ENCODE measurements at regions not wholly inside any gene's neighbourhood (a gene's known extent, or its start where the extent isn't known, plus 50 kb on each side); places are given as distances from the start of the nearest gene placed in this dataset.
"Not testable (repeated sequence)": the region's sequence is repeated elsewhere in the genome, so short reads cannot be mapped to it uniquely, and the experiment has no call there.

DNA sequence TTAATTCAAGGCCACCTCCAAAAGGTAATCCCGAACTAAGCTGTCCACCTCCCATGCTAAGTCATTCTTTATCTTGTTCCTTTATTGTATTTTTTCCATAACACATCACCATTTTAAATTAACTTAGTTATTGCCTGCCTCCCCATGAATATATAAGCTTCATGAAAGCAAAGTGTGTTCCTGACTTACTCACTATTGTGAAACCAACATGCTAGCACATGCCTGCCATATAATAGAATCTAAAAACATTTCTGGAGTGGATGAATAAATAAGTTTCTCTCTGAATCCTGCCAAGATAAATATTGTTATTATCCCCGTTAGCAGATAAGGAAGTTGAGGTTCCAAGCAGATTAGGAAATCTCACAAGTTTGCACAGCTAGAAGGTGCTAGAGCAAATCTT is 98.7 kb upstream of the RRN3 start:
- TF ChIP-seq, protein P1, sequence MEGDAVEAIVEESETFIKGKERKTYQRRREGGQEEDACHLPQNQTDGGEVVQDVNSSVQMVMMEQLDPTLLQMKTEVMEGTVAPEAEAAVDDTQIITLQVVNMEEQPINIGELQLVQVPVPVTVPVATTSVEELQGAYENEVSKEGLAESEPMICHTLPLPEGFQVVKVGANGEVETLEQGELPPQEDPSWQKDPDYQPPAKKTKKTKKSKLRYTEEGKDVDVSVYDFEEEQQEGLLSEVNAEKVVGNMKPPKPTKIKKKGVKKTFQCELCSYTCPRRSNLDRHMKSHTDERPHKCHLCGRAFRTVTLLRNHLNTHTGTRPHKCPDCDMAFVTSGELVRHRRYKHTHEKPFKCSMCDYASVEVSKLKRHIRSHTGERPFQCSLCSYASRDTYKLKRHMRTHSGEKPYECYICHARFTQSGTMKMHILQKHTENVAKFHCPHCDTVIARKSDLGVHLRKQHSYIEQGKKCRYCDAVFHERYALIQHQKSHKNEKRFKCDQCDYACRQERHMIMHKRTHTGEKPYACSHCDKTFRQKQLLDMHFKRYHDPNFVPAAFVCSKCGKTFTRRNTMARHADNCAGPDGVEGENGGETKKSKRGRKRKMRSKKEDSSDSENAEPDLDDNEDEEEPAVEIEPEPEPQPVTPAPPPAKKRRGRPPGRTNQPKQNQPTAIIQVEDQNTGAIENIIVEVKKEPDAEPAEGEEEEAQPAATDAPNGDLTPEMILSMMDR (IDR thresholded peaks at IDR 0.05; ENCODE audit: poor library complexity, severe bottlenecking): not testable (repeated sequence)
- not testable (repeated sequence) for TF ChIP-seq POLR2AphosphoS5 (IDR thresholded peaks at IDR 0.05); SMC3 (conservative IDR thresholded peaks at IDR 0.05; ENCODE audit: poor library complexity); TAF1 (IDR thresholded peaks at IDR 0.05; ENCODE audit: low read depth)
- TF ChIP-seq, protein P2, sequence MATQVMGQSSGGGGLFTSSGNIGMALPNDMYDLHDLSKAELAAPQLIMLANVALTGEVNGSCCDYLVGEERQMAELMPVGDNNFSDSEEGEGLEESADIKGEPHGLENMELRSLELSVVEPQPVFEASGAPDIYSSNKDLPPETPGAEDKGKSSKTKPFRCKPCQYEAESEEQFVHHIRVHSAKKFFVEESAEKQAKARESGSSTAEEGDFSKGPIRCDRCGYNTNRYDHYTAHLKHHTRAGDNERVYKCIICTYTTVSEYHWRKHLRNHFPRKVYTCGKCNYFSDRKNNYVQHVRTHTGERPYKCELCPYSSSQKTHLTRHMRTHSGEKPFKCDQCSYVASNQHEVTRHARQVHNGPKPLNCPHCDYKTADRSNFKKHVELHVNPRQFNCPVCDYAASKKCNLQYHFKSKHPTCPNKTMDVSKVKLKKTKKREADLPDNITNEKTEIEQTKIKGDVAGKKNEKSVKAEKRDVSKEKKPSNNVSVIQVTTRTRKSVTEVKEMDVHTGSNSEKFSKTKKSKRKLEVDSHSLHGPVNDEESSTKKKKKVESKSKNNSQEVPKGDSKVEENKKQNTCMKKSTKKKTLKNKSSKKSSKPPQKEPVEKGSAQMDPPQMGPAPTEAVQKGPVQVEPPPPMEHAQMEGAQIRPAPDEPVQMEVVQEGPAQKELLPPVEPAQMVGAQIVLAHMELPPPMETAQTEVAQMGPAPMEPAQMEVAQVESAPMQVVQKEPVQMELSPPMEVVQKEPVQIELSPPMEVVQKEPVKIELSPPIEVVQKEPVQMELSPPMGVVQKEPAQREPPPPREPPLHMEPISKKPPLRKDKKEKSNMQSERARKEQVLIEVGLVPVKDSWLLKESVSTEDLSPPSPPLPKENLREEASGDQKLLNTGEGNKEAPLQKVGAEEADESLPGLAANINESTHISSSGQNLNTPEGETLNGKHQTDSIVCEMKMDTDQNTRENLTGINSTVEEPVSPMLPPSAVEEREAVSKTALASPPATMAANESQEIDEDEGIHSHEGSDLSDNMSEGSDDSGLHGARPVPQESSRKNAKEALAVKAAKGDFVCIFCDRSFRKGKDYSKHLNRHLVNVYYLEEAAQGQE (IDR thresholded peaks at IDR 0.05; ENCODE audit: borderline replicate concordance): not testable (repeated sequence)

All from neural cell (in vitro differentiated cells).